Muscle of back (tissue), 3 donors: ENCODE measurements at regions not wholly inside any gene's neighbourhood (a gene's known extent, or its start where the extent isn't known, plus 50 kb on each side); places are given as distances from the start of the nearest gene placed in this dataset.
A peak's percentile ranks its signal among the peaks of the same experiment; 100 is the strongest.
"Not testable (repeated sequence)": the region's sequence is repeated elsewhere in the genome, so short reads cannot be mapped to it uniquely, and the experiment has no call there.

Source experiments
- DNase-seq, 3 donors: peaks; one replicate each; pipeline versions ENCODE4 v3.0.0 to v3.0.0-alpha.2; 2013

- peak in 1 of 3 donors; percentile 65 for DNase-seq
These were observed 59.2 kb downstream of the C9orf50 start for GRCh38 chr9:129561594-129562281.

GRCh38 chr9:129560881-129561306 is 60.0 kb downstream of the C9orf50 start:
- DNase-seq: no peak

GRCh38 chr9:129559506-129559881 is 61.4 kb downstream of the C9orf50 start:
- DNase-seq: no peak

DNA sequence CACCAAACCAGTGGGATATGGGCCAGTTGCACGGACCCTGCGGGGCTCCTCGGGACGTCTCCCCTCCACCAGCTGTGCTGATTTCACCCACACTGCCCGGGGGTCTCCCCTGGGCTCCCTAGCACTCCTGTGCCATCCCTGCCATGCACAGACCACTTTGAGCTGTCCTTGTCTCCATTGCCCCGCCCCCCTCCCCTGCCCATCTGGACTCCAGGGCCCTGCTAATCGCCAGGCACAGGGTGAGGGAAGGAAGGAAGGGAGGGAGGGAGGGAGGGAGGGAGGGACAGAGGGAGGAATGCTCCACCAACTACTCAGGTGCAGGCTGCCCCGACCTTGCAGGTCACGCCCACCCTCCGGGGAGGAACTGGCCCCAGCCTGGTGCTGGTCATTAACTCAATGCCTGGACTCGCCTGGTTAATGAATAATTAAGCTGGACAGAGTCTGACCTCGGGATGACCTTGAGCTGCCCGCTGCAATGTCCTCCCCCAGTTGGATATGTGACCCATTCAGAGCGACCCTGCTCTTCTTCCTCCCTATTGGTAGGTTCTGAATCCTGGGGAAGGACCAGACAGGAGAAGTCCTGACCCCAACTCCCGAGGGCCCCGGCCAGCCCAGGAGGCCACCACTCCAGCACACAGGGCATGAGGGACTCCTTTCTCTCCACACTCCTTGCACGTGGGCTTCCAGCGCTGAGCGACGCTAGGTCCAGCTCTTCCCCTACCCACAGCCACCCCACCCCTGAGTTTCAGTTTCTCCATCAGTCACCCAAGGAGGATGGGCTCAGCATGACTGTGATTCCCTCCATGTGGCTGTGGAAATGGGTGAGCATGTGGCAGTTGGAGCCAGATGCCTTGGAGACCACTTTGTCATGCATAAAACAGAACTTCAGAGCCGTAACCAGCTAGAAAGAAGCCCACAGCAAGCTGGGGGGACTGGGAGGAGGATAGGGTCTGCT is 62.1 kb downstream of the C9orf50 start:
- no peak for DNase-seq

DNA sequence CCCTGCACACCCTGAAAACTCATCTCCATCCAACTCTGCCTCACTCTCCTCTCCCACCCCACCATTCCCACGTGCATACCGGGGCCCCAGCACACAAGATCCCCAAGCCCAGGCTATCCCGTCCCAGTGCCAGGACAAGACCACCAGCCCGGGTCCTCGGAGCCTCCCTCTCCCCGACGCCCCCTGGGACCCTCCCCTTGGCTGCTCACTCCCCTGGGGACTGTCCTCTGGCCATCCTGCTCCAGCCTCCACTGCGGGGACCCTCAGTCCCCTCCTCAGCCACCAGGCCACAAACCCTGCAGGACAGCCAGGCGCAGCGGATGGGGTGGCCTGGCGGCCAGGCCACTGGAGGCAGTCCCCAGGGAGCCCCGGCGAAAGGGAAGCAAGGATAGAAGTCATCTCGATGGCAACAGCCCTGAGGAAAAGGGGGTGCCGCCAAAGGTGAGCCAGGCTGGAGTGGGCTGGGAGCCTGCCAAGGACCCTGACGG is 62.8 kb downstream of the C9orf50 start:
- DNase-seq: no peak

DNA sequence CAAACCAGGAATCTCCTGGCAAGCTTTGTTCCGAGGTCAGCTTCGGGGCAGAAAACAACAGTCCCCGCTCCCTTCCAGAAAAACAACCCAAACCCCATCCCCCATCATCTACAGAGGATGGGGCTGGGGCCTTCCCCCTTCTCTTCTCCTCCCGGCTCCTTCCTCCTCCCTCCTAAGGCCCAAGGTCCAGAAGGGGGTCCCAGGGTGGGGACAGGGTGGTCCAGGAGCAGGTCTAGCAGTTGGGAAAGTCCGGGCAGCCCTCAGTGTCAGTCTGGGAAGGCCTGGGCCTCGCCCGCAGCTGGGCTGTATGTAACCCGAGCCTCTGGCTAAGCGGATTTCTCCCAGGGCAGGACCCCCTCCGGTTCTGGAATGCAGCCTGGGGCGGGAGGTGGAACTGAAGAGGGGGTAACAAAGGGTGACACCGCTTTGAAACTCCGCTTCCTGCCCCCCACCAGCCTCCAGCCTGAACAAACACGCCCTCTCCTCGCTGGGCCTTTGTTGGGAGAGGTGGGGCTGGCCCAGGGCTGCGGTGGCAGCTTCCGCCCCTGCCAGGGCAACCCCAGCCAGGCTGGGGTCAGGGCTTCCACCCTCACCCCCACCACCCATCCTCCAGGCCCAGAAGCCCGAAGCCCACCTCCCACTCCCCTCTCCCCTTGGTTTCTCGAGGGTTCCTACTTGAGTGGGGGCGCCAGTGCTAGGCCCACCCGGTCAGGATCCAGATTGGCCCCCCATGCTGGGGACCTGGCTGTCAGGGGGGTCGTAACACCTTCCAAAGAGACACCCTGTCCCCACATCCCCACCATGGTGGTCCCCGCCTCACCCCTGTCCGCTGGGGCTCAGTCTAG is 63.5 kb downstream of the C9orf50 start:
- DNase-seq: peak; percentile 69 to 86 (median 80)

DNA sequence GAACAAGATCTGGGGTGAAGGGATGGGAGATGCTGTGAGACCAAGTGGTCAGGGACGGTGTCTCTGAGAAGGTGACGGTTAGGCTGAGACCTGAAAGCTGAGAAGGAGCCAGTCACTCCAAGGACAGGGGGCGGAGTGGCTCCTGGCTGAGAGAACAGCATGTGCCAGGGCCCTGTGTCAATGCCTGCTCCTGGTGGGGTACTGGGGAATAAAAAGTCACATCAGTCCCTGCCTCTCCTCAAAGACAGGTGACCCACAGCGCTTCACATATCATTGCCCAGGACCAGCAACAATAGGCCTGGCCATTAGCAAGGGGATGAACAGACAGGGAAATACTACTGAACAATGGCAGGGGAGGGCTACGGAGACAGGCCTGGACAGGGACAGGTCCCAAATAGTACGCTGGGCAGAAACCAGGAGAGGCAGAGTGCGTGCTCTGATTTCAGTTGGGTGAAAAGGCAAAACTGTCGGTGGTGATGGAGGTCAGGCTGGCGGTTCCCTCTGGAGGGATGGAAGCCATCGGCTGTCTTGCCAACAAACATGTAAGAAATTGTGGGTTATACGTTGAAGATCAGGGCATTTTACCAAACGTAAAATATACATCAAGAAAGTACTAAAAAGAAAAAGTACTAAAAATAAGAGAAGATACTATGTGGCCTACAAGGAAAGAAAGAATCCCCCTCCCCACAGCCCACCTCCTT is 64.3 kb downstream of the C9orf50 start:
- DNase-seq: no peak

DNA sequence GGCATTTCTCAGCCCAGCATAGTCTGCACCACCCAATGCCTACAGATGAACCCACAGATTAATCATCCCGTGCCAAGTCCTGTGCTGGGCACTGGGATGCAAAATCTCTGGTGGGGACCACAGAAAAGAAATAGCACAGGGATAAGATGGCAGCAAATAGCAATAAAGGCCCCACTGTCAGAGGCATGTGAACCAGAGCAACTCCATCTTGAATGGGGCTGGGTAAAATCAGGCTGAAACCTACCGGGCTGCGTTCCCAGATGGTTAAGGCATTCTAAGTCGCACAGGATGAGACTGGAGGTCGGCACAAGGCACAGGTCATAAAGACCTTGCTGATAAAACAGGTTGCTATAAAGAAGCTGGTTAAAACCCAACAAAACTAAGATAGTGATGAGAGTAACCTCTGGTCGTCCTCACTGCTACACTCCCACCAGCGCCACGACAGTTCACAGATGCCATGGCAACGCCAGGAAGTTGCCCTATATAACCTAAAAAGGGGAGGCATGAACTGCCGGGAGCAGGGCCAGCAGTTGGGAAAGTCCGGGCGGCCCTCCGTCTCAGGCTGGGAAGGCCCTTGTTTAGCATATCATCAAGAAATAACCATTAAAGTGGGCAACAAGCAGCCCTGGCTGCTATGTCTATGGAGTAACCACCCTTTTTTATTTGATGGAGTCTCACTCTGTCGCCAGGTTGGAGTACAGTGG is 65.2 kb downstream of the C9orf50 start:
- no peak for DNase-seq

- DNase-seq: no peak
These were observed 66.3 kb downstream of the C9orf50 start for GRCh38 chr9:129554649-129555048.

- DNase-seq: no peak
These were observed 67.6 kb downstream of the C9orf50 start for GRCh38 chr9:129553277-129553676.

- no peak for DNase-seq
These were observed 68.8 kb downstream of the C9orf50 start for GRCh38 chr9:129552064-129552463.

- no peak for DNase-seq
These were observed 69.4 kb downstream of the C9orf50 start for GRCh38 chr9:129551393-129551973.

DNA sequence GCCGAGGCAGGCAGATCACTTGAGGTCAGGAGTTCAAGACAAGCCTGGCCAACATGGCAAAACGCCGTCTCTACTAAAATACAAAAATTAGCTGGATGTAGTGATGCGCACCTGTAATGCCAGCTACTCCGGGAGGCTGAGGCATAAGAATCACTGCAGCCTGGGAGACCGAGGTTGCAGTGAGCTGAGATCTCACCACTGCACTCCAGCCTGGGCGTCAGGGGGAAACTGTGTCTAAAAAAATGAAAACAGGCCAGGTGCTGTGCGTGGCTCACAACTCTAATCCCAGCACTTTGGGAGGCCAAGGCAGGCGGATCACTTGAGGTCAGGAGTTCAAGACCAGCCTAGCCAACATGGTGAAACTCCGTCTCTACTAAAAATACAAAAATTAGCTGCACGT is 69.9 kb downstream of the C9orf50 start:
- not testable (repeated sequence) for DNase-seq

GRCh38 chr9:129550199-129550839 is 70.6 kb downstream of the C9orf50 start:
- peak; percentile 68 to 86 (median 77) for DNase-seq

GRCh38 chr9:129549684-129550083 is 71.2 kb downstream of the C9orf50 start:
- DNase-seq: peak in 2 of 3 donors; percentile 32 to 74

DNA sequence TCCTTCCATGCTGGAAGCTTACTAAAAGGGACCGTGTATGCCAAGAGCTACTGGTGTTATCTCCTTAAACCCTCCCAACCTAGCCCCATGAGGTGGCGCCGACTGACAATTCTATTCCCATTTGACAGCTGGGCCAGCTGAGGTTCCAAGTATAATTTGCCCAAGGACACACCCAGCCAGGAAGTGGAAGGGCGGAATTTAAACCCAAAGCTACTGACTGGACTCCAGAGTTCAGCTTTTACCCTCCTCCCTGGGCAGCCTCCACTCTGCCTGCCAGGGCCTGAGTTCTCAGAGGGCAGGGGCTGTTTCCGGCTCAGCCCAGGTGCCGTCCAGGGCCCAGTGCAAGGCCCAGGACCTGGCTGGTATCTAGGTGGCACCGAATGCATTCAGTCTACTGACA is 71.8 kb downstream of the C9orf50 start:
- DNase-seq: no peak

GRCh38 chr9:129548571-129549135 is 72.2 kb downstream of the C9orf50 start:
- DNase-seq: peak in 1 of 3 donors; percentile 46

DNA sequence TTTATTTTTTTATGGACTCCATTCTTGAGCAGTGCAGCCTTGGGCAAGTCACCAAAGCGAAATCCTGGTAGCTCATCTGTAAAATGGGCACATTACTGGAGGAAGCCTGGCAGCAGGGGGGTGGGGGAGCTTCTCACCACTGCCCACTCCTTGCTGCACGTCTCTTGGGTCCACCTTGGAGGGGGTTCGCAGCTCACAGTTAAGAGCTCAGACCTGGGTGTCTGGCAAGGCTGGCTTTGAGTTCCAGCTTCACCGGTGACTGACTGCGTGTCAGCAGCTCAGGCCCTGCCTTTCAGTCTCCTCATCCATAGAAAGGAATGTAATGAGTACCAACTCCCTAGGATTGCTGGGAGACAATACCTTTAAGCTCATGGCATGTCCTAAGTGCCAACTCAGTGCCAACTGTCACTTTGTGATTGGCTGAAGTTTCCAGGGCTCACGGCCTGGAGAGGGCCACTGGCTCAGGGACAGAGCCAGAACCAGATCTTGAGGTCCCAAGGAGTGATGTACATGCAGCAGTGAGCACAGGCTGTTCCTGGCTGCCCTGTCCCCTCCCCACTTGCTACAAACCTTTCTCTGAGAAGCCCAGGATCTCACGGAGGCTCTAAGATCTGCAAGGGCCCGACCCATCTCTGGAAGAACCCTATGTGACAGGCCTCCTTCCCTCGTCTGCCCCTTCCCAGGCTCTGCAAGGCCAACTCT is 72.9 kb downstream of the C9orf50 start:
- no peak for DNase-seq

- DNase-seq: no peak
These were observed 73.8 kb downstream of the C9orf50 start for GRCh38 chr9:129547063-129547462.
